Body of pancreas (tissue), 4 donors: ENCODE measurements at regions not wholly inside any gene's neighbourhood (a gene's known extent, or its start where the extent isn't known, plus 50 kb on each side); places are given as distances from the start of the nearest gene placed in this dataset.

Source experiments
- POLR2A ChIP-seq, 3 donors: fragments of 450-650 bp; IDR thresholded peaks; one replicate each; pipeline ENCODE4 v1.6.1; 2016; ENCODE audit warnings: antibody characterized with exemption in 3 of 3, mild to moderate bottlenecking in 2 of 3
- TF ChIP-seq, protein P1 (sequence below), 7 experiments: fragments of 450-650 bp in 4 of 7; fragments of 200-600 bp in 3 of 7; sonication (generic) in 3 of 7; IDR thresholded peaks; one replicate each; pipeline ENCODE4 v1.5.1; 2016 to 2019; ENCODE audit warnings: antibody characterized with exemption in 7 of 7

DNA sequence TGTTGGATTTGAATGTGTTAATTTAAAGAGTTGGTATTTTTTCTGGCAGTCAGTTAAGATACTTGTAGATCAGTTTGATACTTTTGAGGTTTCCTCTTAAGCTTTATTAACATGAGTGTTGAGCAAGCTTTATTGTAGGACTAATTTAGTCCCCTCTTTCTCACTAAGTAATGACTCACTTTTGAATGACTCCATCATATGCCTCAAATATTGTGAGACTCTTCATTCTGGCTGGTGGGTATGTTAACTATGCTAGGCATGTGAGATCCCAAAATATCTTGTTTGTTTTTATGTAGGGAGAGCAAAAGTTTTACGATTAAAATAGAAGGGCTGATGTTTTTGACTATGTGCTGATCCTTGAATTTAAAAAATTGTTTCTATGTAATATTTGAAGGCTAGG lies 355.7 kb downstream of the IZUMO3 start:
- TF ChIP-seq, protein P1, sequence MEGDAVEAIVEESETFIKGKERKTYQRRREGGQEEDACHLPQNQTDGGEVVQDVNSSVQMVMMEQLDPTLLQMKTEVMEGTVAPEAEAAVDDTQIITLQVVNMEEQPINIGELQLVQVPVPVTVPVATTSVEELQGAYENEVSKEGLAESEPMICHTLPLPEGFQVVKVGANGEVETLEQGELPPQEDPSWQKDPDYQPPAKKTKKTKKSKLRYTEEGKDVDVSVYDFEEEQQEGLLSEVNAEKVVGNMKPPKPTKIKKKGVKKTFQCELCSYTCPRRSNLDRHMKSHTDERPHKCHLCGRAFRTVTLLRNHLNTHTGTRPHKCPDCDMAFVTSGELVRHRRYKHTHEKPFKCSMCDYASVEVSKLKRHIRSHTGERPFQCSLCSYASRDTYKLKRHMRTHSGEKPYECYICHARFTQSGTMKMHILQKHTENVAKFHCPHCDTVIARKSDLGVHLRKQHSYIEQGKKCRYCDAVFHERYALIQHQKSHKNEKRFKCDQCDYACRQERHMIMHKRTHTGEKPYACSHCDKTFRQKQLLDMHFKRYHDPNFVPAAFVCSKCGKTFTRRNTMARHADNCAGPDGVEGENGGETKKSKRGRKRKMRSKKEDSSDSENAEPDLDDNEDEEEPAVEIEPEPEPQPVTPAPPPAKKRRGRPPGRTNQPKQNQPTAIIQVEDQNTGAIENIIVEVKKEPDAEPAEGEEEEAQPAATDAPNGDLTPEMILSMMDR (IDR thresholded peaks at IDR 0.05), result no peak
- no peak for TF ChIP-seq POLR2A (IDR thresholded peaks at IDR 0.05)
